GM12878 (cell line): ENCODE measurements at regions not wholly inside any gene's neighbourhood (a gene's known extent, or its start where the extent isn't known, plus 50 kb on each side); places are given as distances from the start of the nearest gene placed in this dataset.

Source experiments
- ATAC-seq: fragments of 200-7000 bp; cut with Tn5 transposase; 3 replicates; pipeline ENCODE4 v1.9.1; 2020; ENCODE audit warnings: mild to moderate bottlenecking, moderate library complexity
- BruUV-seq: library from RNA; stranded (reverse); fragments of 400-500 nt; replicated peaks from 2 replicates; lab custom pipeline; 2021; lab: Mats Ljungman, UMichigan
- CTCF ChIA-PET: fragments of 300-600 bp; sonication (Branson Sonifier 250); formaldehyde crosslinking; extraction: SDS; loops from one replicate; lab custom pipeline; 2021; ENCODE audit warnings: inconsistent platforms; lab: Yijun Ruan, JAX
- POLR2A ChIA-PET: fragments of 350-600 bp; formaldehyde crosslinking; extraction: SDS; loops from one replicate; lab custom pipeline; 2021; ENCODE audit warnings: inconsistent platforms; lab: Charles Lee
- RAD21 ChIA-PET: fragments of 300-600 bp; sonication (Branson Sonifier 250); formaldehyde crosslinking; loops from one replicate; lab custom pipeline; 2023; ENCODE audit warnings: antibody characterized with exemption; ENCODE audit not compliant: unreplicated experiment; lab: Charles Lee
- SMC1A ChIA-PET: fragments of 300-600 bp; sonication (Branson Sonifier 250); formaldehyde crosslinking; loops from one replicate; lab custom pipeline; 2023; ENCODE audit not compliant: unreplicated experiment, uncharacterized antibody; lab: Charles Lee
- DNase-seq: peaks from one replicate; pipeline ENCODE4 v3.0.0-alpha.2; 2011; ENCODE audit warnings: low read depth, low spot score
- FAIRE-seq: peaks from 3 replicates; lab custom pipeline; 2011; peaks lifted over from hg19 to GRCh38; lab: Jason Lieb, UNC
- H2AFZ ChIP-seq: 2 replicates; pipeline ENCODE4 v1.6.0; 2011; ENCODE audit warnings: low read depth, low read length, control low read depth; ENCODE audit not compliant: control insufficient read depth
- H3K27ac ChIP-seq: 2 replicates; pipeline ENCODE4 v1.5.1; 2011; ENCODE audit warnings: control low read depth; ENCODE audit not compliant: control insufficient read depth, insufficient read depth
- H3K27me3 ChIP-seq, 2 experiments: replicated peaks in 1 of 2; 2 replicates each; pipeline versions ENCODE4 v1.6.0 to v1.6.1; 2011; ENCODE audit warnings: low read length in 1 of 2; ENCODE audit not compliant: control insufficient read depth in 2 of 2, insufficient read depth in 2 of 2
- H3K36me3 ChIP-seq, 2 experiments: 2 replicates each; pipeline ENCODE4 v1.5.1; 2011; ENCODE audit warnings: low read length in 1 of 2; ENCODE audit not compliant: control insufficient read depth in 2 of 2, insufficient read depth in 2 of 2
- H3K4me1 ChIP-seq: 2 replicates; pipeline ENCODE4 v1.6.1; 2011; ENCODE audit warnings: mild to moderate bottlenecking, low read length, moderate library complexity, mixed read lengths; ENCODE audit not compliant: control insufficient read depth, insufficient read depth
- H3K4me2 ChIP-seq: 2 replicates; pipeline ENCODE4 v1.6.0; 2011; ENCODE audit warnings: control low read depth; ENCODE audit not compliant: control insufficient read depth, insufficient read depth
- H3K4me3 ChIP-seq: fragments of 200-600 bp; sonication (generic); 2 replicates; pipeline ENCODE4 v1.5.1; 2016
- H3K79me2 ChIP-seq: 2 replicates; pipeline ENCODE4 v1.6.0; 2011; ENCODE audit warnings: low read length; ENCODE audit not compliant: control insufficient read depth, insufficient read depth
- H3K9ac ChIP-seq: 2 replicates; pipeline ENCODE4 v1.8.0; 2011; ENCODE audit warnings: low read length, control low read depth, mixed read lengths; ENCODE audit not compliant: control insufficient read depth, insufficient read depth
- H3K9me3 ChIP-seq: replicated peaks from 3 replicates; pipeline ENCODE4 v1.5.1; 2011; ENCODE audit warnings: mild to moderate bottlenecking, low read length; ENCODE audit not compliant: control insufficient read depth, insufficient read depth
- H4K20me1 ChIP-seq: 2 replicates; pipeline ENCODE4 v1.6.0; 2011; ENCODE audit not compliant: control insufficient read depth, insufficient read depth
- EZH2 ChIP-seq: IDR thresholded peaks from 2 replicates; pipeline ENCODE4 v1.6.1; 2012; ENCODE audit warnings: low read depth, mild to moderate bottlenecking, control low read depth, inconsistent platforms, low read length, borderline replicate concordance; ENCODE audit not compliant: control insufficient read depth
- HDAC6 ChIP-seq: fragments of 200-600 bp; sonication (generic); IDR thresholded peaks from one replicate; pipeline ENCODE4 v1.8.0; 2017; ENCODE audit warnings: antibody characterized with exemption; ENCODE audit not compliant: unreplicated experiment
- IRF4 ChIP-seq: IDR thresholded peaks from 2 replicates; pipeline ENCODE4 v1.6.1; 2011; ENCODE audit warnings: low read depth, low read length
- MTA2 ChIP-seq: fragments of 450-650 bp; IDR thresholded peaks from 2 replicates; pipeline ENCODE4 v1.6.1; 2016; ENCODE audit warnings: low read depth, mild to moderate bottlenecking, moderate library complexity
- RCOR1 ChIP-seq: conservative IDR thresholded peaks from 2 replicates; pipeline ENCODE4 v1.6.1; 2012; ENCODE audit warnings: low read depth, low read length, improper control_type of control experiment
- WGBS: methylation state at CpG from one replicate; pipeline ENCODE4 v1.1.6; 2016; ENCODE audit warnings: low lambda C conversion rate; ENCODE audit not compliant: insufficient replicate concordance, insufficient coverage; ENCODE audit errors: missing lambda C conversion rate; 5-methylcytosine and 5-hydroxymethylcytosine counted together
- in situ Hi-C: fragments of 300-500 bp; cut with MboI; formaldehyde crosslinking; loops from 9 replicates; pipeline ENCODE4 v1.14.3; 2018; ENCODE audit warnings: mixed read lengths
- intact Hi-C: fragments of 100-400 bp; cut with micrococcal nuclease; formaldehyde crosslinking; loops from one replicate; pipeline ENCODE4 v1.14.2; 2022; ENCODE audit not compliant: unreplicated experiment
- TF ChIP-seq, protein P1 (sequence below): fragments of 450-650 bp; IDR thresholded peaks from 2 replicates; pipeline ENCODE4 v1.6.1; 2017; ENCODE audit warnings: mild to moderate bottlenecking, moderate library complexity

DNA sequence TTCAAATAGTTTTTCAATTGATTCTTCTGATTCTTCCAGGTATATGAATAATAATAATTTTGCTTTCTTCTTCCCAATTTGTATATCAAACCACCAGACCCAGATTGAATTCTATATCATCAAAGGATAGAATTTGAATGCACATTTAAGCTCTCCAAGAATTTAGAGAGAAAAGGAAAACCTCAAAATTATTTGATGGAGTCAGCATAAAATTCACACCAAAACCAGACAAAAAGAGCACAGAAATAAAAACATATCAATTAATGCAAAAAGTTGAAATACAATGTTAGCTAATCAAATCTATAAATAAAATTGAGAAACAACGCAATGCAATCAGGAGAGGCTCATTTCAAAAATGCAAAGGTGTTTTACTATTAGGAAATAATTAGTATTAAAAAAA is 248.0 kb upstream of the HS6ST1 start:
- H3K4me2 ChIP-seq: no peak overlapping the region
- 0% methylated on average over 1 of the region's 1 CpG for WGBS
- no peaks in the 10 kb centered on the region for H3K4me1 ChIP-seq
- BruUV-seq: no TSS peak
- no peaks in the 10 kb centered on the region for H4K20me1 ChIP-seq
- H2AFZ ChIP-seq: no peak overlapping the region
- no peak overlapping the region for H3K27ac ChIP-seq
- H3K79me2 ChIP-seq: no peaks in the 10 kb centered on the region
- H3K9me3 ChIP-seq: no peaks in the 10 kb centered on the region
- DNase-seq (no peak), ATAC-seq (no peak), FAIRE-seq (no peak)
- H3K27me3 ChIP-seq: no peaks in the 10 kb centered on the region
- CTCF ChIA-PET: no interaction called here
- in situ Hi-C loops (no loop called here), intact Hi-C loops (no loop called here)
- SMC1A ChIA-PET: no interaction called here
- RAD21 ChIA-PET: no interaction called here
- no peak overlapping the region for H3K9ac ChIP-seq
- POLR2A ChIA-PET: no interaction called here
- TF ChIP-seq MTA2: no peak
- TF ChIP-seq RCOR1: no peak
- TF ChIP-seq, protein P1, sequence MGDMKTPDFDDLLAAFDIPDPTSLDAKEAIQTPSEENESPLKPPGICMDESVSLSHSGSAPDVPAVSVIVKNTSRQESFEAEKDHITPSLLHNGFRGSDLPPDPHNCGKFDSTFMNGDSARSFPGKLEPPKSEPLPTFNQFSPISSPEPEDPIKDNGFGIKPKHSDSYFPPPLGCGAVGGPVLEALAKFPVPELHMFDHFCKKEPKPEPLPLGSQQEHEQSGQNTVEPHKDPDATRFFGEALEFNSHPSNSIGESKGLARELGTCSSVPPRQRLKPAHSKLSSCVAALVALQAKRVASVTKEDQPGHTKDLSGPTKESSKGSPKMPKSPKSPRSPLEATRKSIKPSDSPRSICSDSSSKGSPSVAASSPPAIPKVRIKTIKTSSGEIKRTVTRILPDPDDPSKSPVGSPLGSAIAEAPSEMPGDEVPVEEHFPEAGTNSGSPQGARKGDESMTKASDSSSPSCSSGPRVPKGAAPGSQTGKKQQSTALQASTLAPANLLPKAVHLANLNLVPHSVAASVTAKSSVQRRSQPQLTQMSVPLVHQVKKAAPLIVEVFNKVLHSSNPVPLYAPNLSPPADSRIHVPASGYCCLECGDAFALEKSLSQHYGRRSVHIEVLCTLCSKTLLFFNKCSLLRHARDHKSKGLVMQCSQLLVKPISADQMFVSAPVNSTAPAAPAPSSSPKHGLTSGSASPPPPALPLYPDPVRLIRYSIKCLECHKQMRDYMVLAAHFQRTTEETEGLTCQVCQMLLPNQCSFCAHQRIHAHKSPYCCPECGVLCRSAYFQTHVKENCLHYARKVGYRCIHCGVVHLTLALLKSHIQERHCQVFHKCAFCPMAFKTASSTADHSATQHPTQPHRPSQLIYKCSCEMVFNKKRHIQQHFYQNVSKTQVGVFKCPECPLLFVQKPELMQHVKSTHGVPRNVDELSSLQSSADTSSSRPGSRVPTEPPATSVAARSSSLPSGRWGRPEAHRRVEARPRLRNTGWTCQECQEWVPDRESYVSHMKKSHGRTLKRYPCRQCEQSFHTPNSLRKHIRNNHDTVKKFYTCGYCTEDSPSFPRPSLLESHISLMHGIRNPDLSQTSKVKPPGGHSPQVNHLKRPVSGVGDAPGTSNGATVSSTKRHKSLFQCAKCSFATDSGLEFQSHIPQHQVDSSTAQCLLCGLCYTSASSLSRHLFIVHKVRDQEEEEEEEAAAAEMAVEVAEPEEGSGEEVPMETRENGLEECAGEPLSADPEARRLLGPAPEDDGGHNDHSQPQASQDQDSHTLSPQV: no peak
- TF ChIP-seq EZH2: no peak
- no peak for TF ChIP-seq HDAC6
- no peak for TF ChIP-seq IRF4
- no peak overlapping the region for H3K4me3 ChIP-seq
- no peaks in the 10 kb centered on the region for H3K36me3 ChIP-seq
